NCI-H446 (cell line): ENCODE measurements at regions not wholly inside any gene's neighbourhood (a gene's known extent, or its start where the extent isn't known, plus 50 kb on each side); places are given as distances from the start of the nearest gene placed in this dataset.

Experiments
- DNase-seq, 2 experiments: peaks; one replicate each; lab custom pipeline; 2025; lab: John Stamatoyannopoulos, UW

GRCh38 chr2:67041051-67041450 lies 356.1 kb upstream of the ETAA1 start:
- no peak for DNase-seq

GRCh38 chr2:67043781-67044478 lies 353.2 kb upstream of the ETAA1 start:
- DNase-seq: no peak

GRCh38 chr2:67046591-67046990 lies 350.5 kb upstream of the ETAA1 start:
- DNase-seq: no peak

GRCh38 chr2:67048314-67048713 lies 348.8 kb upstream of the ETAA1 start:
- DNase-seq: no peak

- no peak for DNase-seq
These were observed 346.5 kb upstream of the ETAA1 start for GRCh38 chr2:67050622-67051021.

- no peak for DNase-seq
These were observed 342.4 kb upstream of the ETAA1 start for GRCh38 chr2:67054728-67055127.

- no peak for DNase-seq
These were observed 341.5 kb upstream of the ETAA1 start for GRCh38 chr2:67055387-67056304.

GRCh38 chr2:67057123-67057522 lies 340.0 kb upstream of the ETAA1 start:
- DNase-seq: no peak

GRCh38 chr2:67057901-67058703 lies 339.0 kb upstream of the ETAA1 start:
- DNase-seq: no peak

GRCh38 chr2:67065046-67065445 lies 332.1 kb upstream of the ETAA1 start:
- no peak for DNase-seq

- DNase-seq: no peak
These were observed 330.4 kb upstream of the ETAA1 start for GRCh38 chr2:67066782-67067181.

GRCh38 chr2:67067656-67068055 lies 329.5 kb upstream of the ETAA1 start:
- no peak for DNase-seq

GRCh38 chr2:67070826-67071225 lies 326.3 kb upstream of the ETAA1 start:
- DNase-seq: no peak

GRCh38 chr2:67075056-67075455 lies 322.1 kb upstream of the ETAA1 start:
- no peak for DNase-seq

- no peak for DNase-seq
These were observed 321.4 kb upstream of the ETAA1 start for GRCh38 chr2:67075530-67076238.

GRCh38 chr2:67076239-67076624 lies 320.9 kb upstream of the ETAA1 start:
- no peak for DNase-seq

GRCh38 chr2:67079729-67080128 lies 317.4 kb upstream of the ETAA1 start:
- DNase-seq: no peak

GRCh38 chr2:67082813-67083212 lies 314.3 kb upstream of the ETAA1 start:
- no peak for DNase-seq

GRCh38 chr2:67083951-67084350 lies 313.2 kb upstream of the ETAA1 start:
- no peak for DNase-seq

- DNase-seq: no peak
These were observed 312.0 kb upstream of the ETAA1 start for GRCh38 chr2:67085146-67085545.

- no peak for DNase-seq
These were observed 305.5 kb upstream of the ETAA1 start for GRCh38 chr2:67091681-67092080.

GRCh38 chr2:67095121-67095520 lies 302.0 kb upstream of the ETAA1 start:
- DNase-seq: no peak
